Islet of Langerhans (tissue), 1 donor: ENCODE measurements at regions not wholly inside any gene's neighbourhood (a gene's known extent, or its start where the extent isn't known, plus 50 kb on each side); places are given as distances from the start of the nearest gene placed in this dataset.
"Not testable (repeated sequence)": the region's sequence is repeated elsewhere in the genome, so short reads cannot be mapped to it uniquely, and the experiment has no call there.

ENCODE experiments used
- FAIRE-seq: peaks from one replicate; lab custom pipeline; 2011; peaks lifted over from hg19 to GRCh38; lab: Jason Lieb, UNC

DNA sequence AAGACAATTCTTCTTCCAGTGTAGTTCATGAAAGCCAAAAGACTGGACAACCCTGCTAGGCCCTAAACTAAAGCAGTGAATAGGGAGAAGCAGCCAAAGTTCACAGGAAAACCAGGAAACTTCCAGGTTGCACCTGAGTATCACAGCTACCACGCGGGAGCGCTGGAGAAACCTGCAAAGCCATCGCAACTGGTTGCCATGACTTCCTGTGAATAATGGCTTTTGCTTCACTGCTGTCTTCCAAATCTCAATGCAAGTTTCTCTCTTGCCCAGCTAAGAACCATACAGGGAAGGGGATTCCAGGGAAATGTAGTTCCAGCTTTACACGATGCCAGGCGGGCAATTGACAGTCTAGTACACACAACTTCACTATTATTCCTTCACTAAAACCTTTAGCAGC, 114.1 kb downstream of the GXYLT1 start:
- FAIRE-seq, result no peak

DNA sequence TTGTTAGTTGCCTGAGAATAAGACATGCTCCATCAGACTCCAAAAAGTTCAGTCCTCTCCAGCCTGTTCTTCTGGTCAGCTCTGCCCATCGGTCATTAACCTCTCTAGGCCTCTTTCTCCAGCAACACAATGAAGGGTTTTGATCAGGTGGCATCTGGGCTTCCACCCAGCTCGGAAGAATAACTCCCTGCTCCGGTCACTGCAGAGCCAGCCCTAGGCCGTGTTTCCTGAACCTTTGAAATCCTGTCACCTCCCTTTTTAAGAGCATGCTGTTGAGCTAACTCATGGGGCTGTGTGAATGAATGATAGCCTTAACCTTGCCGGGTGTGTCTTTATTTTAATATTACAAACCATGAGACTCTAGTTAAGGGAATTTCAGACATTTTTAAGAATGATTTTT, 117.1 kb downstream of the GXYLT1 start:
- FAIRE-seq, result no peak

DNA sequence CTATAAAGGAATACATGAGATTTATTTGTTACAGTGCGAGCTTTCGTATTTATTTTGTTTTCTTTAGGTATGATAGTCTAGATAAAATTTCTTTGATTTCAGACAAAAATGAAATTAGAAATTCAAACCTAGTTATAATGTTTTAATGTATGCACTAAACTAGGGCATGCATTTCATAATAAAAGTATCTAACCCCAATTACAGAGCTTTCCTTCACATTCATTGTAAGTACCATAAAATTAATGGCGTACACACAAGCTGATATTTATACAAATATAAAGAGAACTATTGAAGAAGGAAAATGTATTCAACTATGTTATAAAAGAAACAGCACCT, 120.2 kb downstream of the GXYLT1 start:
- no peak for FAIRE-seq

DNA sequence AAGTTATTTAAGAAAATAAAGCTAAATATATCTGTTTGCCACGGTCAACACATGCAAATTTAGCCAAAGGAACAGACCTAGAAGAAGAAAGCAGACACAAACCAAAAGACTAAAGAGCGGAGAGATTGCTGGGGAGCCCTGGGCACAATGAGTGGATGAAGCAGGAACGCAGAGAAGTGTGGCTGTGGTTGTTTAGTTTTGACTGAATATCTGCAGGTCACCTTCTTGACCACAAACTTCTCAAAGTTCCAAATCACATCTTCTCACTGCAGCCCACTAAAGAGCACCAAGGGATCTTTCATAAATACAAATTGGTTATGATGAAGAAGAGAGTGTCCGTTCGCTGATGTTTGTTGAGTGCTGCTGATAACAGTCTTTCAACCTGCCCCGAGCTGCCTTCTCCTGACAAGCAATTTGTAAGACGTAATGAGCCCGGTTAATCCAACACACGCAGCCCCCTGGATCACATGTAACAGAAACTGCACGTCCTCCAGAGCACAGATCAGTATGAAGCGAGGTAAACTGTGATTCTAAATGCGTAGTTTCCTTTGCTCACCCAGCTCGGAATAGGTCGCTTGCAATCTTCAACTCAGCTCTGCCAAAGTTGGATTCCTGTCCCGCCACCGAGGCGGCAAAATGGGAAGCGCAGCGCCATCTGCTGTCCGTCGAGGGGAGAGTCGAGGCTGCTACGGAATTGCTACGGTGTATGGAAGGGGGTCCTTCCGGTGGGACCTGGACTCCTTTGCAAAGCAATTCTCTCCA, 120.8 kb downstream of the GXYLT1 start:
- FAIRE-seq, result no peak

DNA sequence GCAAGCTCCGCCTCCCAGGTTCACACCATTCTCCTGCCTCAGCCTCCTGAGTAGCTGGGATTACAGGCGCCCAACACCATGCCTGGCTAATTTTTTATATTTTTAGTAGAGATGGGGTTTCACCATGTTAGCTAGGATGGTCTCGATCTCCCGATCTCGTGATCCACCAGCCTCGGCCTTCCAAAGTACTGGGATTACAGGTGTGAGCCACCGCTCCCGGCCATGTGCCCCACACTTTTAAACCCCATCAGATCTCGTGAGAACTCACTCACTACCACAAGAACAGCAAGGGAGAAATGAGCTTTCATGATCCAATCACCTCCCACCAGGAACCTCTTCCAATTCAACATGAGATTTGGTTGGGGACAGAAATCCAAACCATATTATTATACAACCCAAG, 122.7 kb downstream of the GXYLT1 start:
- not testable (repeated sequence) for FAIRE-seq

DNA sequence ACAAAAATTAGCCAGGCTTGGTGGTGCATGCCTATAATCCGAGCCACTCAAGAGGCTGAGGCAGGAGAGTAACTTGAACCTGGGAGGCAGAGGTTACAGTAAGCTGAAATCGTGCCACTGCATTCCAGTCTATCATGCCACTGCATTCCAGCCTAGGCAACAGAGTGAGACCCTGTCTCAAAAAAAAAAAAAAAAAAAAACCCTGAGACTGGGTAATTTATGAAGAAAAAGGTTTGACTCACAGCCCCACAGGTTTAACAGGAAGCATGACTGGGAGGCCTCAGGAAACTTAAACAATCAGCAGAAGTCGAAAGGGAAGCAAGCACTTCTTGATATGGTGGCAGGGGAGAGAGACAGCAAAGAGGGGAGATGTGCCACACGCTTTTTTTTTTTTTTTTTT, 123.2 kb downstream of the GXYLT1 start:
- no peak for FAIRE-seq

DNA sequence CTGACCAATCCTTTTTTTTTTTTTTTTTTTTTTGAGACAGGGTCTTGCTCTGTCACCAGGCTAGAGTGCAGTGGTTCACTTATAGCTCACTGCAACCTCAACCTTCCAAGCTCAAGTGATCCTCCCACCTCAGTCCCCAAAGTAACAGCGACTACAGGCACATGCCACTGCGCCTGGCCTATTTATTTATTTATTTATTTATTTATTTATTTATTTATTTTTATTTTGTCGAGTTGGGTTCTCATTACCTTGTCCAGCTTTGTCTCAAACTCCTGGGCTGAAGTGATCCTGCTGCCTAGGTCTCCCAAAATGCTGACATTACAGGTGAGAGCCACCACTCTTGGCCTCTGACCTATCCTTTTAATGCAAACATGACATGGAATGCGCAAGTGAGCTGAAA, 124.4 kb downstream of the GXYLT1 start:
- FAIRE-seq, result no peak

DNA sequence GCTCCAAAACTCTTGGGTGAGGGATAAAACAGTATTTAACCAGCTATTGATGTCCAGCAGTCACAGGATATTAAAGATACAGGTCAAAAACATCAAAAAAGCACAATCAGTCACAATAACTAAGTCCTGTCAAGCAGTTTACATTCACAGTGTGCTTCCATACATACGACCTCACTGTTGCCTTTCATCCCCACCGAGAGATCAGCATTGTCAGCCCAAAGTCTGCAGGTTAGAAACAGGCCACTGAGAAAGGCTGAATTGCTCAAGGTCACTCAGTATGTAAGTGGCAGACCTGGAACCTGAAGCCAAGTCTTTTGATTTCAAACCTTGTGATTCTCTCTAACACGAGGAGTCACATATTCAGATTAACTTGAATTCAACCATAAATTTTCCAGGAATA, 124.9 kb downstream of the GXYLT1 start:
- no peak for FAIRE-seq

DNA sequence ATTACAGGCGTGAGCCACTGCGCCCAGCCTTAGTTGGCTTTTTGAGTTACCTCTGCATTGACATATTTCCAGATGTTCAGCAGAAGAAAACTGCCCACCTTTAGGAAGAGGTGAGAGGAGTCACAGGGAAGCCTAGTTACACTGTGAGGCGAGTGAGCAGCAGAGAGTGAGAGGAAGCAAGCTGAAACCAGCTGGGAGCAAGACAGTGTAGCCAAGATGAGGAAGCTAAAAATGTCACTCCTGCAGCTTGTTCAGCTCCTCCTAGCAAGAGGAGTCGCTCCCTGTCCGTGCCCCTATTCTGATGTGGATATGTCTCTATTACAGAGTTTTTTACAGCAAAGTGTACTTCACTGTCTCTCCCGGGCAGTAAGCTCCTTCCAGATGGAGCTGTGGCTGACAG, 127.6 kb downstream of the GXYLT1 start:
- FAIRE-seq, result no peak

DNA sequence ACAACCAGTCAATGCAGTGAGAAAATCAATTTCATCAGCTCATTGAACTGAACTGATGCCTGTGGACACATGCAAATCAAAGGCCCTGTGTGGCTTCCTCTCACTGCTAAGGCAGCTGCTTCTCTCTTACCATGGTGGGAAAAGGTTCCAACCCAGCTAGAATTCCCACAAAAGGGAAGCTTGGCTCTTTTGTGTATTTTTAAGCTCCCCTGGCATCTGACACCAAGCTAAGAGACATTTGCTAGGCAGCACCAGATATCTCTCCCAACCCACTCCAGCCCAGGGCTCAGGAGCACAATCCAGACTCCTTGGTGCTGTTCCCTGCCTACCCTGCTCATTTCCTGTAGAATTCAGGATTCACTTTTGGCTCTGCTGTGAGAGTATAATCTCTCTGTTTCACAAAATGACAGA, 129.6 kb downstream of the GXYLT1 start:
- FAIRE-seq, result no peak

DNA sequence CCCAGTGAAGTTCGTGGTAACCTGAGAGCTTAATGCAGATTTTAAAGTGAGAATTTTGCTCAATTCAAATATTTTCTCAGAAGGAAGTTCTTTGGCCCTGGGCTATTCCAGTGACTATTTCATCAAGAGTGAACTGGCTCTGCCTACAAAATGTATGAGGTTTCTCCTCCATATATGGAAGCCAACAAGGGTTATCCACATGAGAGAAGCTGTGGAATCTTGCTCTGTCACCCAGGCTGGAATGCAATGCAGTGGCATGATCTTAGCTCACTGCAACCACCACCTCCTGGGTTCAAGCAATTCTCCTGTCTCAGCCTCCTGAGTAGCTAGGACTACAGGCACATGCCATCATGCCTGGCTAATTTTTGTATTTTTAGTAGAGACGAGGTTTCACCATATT, 132.2 kb downstream of the GXYLT1 start:
- FAIRE-seq, result not testable (repeated sequence)

DNA sequence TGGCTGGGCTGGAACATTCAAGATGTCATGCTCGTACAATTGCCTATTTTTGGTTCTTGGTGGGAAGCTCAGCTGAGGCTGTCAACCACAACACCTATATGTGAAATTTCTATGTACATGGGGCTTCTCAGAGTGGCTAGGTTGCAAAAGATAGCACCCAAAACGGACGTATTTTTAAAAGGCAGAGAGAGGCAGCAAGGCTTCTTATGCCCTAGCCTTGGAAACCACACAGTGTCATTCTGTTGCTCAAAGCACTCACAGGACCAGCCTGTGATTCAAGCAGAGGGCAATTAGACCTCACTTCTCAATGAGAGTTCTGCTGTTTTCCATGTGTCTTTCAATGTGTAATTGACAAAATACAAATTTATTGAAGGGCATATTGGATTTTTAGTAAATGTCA, 134.0 kb downstream of the GXYLT1 start:
- no peak for FAIRE-seq

DNA sequence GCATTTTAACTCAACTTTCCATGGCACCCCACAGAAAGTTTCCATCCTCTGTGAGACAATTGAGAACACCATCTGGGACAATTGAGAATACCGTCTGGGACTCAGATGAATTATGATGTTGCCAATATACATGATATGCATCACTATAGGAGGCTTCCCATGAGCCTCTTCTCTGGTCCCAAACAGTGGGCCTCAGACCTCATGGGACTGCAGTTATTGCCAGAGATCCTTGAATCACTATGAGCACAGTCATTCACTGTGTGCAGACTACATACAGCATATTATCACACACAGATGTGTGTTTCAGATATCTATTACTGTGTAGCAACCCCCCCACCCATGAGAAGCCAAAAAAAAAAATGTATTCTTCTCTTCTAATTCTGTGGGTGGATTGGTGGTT, 134.4 kb downstream of the GXYLT1 start:
- FAIRE-seq, result no peak

DNA sequence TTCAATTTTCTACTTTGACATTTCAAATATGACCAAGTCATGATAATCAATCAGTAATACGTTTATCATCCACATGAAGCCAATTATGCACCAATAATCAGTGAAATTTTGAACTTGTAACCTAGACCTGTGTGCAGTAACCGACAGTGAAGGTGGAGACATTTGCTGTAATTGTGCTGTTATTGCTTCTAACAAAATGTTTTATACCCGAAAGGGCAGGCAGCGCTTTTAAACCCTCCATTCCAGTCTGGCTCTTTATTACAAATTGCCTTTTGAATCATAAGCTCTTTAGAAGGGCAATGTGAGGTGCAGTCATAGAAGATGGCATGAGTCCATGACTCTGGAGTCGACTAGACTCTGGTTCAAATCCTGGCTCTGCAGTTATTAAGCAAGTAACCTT, 135.7 kb downstream of the GXYLT1 start:
- FAIRE-seq, result no peak

DNA sequence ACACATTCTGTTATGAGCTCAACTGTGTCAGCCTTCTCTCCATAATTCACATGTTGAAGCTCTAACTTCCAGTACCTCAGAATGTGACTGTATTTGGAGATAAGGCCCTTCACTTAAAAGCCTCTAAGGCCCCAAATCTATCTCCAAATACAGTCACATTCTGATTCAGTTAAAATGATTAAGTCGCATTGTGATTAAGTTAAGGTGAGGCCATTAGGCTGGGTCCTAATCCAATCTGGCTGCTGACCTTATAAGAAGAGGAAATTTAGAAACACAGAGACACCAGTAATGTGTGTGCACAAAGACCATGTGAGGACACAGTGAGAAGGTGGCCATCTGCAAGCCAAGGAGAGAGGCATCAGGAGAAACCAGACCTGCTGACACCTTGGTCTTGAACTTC, 141.6 kb downstream of the GXYLT1 start:
- no peak for FAIRE-seq

DNA sequence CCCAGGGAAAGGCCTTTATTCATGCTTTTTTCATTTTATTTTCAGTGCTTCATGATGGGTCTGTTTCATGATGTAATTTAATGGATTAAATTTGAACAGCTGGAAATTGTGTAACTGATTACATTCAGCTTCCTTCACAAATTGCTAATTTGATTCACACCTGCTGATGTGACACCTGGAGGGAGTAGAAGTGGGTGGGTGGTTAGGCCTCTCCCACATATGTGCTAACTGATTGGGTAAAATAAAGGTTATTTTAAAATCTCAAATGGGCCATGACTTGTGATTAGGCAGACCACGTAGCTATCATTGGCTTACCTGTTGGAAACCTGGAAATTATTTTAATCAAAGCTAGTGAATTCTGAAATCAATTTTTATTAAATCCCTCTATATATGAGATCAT, 142.1 kb downstream of the GXYLT1 start:
- FAIRE-seq, result no peak

DNA sequence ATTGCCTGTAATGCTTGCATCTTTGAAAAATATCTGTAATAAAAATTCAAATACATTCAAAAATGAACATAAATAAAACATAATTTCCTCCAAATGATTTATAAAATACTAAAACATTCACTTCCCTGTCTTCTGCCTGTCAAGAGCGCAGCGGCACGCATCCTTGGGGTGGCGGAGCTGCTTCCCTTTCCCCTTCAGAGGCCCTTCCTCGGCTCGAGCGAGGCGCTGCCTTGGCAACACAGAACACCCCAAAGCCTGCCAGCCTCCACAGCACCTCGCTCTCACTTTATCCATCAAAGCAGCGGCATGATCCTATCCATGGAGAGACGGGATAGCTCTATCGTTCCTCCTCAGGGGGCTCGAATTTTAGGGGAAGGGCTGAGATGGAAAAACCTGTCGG, 146.2 kb downstream of the GXYLT1 start:
- no peak for FAIRE-seq

DNA sequence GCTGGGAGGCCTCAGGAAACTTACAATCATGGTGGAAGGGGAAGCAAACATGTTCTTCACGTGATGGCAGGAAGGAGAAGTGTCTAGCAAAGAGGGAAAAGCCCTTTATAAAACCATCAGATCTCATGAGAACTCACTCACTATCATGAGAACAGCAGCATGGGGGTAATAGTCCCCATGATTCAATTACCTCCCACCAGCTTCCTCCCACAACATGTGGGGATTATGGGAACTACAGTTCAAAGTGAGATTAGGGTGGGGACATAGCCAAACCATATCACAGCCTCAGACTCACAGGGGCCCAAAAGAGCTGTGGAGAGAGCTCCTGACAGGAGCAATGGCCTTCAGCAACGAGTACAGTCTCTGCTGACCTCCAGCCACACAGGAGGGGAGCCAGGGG, 151.4 kb downstream of the GXYLT1 start:
- no peak for FAIRE-seq

DNA sequence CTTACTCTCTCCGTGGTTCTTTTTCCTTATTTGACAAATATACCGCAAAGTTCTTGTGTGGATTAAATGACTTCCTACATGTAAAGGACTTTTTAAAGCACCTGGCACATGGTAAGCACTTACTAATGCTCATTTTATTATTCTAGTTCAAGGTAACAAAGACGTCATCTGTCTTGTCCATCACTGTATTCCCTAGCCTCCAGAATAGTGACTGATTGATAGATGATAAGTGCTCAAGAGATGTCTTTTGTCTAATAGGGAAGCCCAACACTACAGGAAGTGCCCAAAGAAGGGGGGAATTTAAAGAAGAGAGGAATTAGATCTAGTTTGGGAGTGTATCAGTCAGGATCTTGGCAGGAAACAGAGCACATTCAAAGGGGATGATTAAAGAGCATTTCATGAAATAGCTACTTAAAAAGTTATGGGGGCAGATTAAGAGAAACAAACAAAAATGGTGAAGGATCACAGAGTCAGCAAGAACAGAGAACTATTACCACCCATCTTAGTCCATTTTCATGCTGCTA, 151.9 kb downstream of the GXYLT1 start:
- no peak for FAIRE-seq

DNA sequence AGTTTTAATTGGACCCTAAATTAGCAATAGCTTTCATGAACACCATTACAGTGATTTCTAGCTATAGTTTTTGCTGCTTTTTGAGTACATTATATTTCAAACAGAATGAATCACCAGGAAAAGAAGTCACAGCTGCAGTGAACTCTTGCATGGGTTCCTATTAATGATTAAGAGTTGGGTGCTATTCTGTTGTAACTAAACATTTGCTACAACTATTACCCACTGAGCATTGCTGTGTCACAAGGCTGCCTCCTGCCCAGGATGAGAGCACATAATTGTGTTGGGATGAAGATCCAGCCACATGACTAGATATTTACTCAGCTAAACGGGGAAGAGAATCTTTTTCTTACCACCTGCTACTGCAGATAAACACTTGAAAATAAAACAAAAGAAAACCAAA, 152.7 kb downstream of the GXYLT1 start:
- peak; percentile 78 for FAIRE-seq

DNA sequence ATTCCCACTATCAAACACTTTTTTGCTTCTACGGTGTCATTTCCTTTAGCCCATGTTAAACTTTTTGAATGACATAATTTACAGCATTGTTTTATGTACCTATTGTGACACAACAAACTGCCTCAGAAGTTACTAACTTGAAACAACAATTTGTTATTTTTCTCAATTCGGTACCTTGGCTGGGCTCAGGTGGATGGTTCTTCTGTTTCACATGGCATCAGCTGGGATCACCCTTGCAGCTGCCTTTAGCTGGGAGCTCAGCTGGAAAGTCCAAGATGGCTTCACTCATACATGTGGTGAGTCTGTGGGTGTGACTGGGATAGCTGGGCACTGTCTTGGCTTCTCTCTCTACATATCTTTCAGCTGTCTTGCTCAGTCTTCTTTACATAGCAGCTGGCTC, 156.0 kb downstream of the GXYLT1 start:
- FAIRE-seq, result no peak

DNA sequence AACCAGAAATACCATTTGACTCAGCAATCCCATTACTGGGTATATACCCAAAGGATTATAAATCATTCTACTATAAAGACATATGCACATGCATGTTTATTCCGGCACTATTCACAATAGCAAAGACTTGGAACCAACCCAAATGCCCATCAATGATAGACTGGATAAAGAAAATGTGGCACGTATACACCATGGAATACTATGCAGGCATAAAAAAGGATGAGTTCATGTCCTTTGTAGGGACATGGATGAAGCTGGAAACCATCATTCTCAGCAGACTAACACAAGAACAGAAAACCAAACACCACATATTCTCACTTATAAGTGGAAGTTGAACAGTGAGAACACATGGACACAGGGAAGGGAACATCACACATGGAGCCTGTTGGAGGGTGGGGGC, 158.2 kb downstream of the GXYLT1 start:
- FAIRE-seq, result not testable (repeated sequence)

DNA sequence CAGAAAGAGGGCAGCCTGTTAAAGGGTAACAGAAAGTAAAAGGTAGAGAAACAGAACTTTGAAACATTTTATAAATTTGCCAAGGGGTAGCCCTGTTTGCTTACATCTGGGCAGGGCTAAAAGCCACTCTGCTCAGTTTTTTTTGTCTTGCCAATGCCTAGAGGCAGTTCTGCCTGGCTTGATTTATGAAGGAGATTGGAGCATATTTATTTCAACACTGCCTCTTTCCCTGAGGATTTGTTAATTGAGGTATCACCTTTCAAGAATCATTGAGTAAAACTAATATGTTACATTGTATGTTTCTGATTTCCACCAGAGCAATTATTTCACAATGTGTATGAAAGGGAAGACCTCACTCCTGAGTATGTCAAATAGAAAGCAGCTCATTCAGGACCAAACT, 160.8 kb downstream of the GXYLT1 start:
- no peak for FAIRE-seq

DNA sequence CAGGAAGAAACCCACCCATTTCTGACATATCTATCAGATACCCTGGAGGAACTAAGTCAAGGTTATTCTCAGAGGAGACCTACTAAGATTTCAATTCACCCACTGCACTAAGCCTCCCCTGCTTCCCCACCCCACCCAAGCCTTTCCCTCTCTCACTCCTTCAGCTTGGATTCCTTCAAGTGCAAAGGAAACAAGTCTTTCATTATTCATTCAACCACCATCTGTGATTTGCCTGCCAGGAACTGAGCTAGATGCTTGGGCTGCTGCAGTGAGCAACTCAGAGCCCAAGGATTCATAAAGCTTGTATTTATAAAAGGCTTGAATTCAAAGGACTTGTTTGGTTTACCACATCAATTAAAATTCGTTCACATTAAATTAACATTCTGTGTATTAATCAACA, 161.3 kb downstream of the GXYLT1 start:
- FAIRE-seq, result no peak

DNA sequence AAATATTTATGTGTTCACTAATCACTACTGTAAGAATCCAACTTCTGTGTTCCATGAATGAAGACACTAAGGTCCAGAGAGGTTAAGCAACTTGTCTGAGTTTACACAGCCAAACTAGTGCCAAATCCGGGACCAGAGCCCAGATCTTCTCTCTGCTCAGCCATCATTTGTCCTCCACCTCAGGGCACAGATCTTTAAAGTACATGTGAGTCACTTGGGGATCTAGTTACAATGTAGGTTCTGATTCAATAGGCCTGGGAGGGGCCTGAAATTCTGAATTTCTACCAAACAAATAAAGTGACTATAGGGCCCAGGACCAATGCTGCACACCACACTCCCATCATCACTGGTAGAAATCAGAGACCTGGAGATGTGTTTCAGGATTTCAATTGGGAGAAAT, 162.9 kb downstream of the GXYLT1 start:
- FAIRE-seq, result no peak
